Testis (tissue), 2 donors: ENCODE measurements at regions not wholly inside any gene's neighbourhood (a gene's known extent, or its start where the extent isn't known, plus 50 kb on each side); places are given as distances from the start of the nearest gene placed in this dataset.

Experiments
- DNase-seq: peaks from one replicate; pipeline ENCODE4 v3.0.0-alpha.2; 2019
- H3K27ac ChIP-seq, 2 donors: fragments of 200-600 bp; sonication (generic); one replicate each; pipeline ENCODE4 v1.5.1; 2019
- H3K27me3 ChIP-seq: fragments of 200-600 bp; sonication (generic); one replicate; pipeline ENCODE4 v1.5.1; 2019
- H3K36me3 ChIP-seq: fragments of 200-600 bp; sonication (generic); one replicate; pipeline ENCODE4 v1.5.1; 2017; ENCODE audit warnings: low read depth; ENCODE audit errors: missing control alignments
- H3K4me1 ChIP-seq: fragments of 200-600 bp; sonication (generic); one replicate; pipeline ENCODE4 v1.5.1; 2019
- H3K4me3 ChIP-seq, 2 donors: fragments of 200-600 bp; sonication (generic); one replicate each; pipeline ENCODE4 v1.5.1; 2017 to 2019
- H3K9me3 ChIP-seq: fragments of 200-600 bp; sonication (generic); one replicate; pipeline ENCODE4 v1.5.1; 2017
- CTCF ChIP-seq, 3 experiments: fragments of 450-650 bp in 2 of 3; fragments of 200-600 bp in 1 of 3; sonication (generic) in 1 of 3; IDR thresholded peaks; one replicate each; pipeline ENCODE4 v1.5.1; 2016 to 2019; ENCODE audit warnings: antibody characterized with exemption in 3 of 3, mild to moderate bottlenecking in 2 of 3, moderate library complexity in 1 of 3
- POLR2A ChIP-seq: fragments of 450-650 bp; IDR thresholded peaks from one replicate; pipeline ENCODE4 v1.6.1; 2017; ENCODE audit warnings: antibody characterized with exemption, mild to moderate bottlenecking, moderate library complexity
- WGBS, 2 donors: methylation state at CpG; one replicate each; pipeline ENCODE4 v1.1.5; 2018; 5-methylcytosine and 5-hydroxymethylcytosine counted together
- intact Hi-C: fragments of 100-400 bp; cut with DNase I; formaldehyde crosslinking; loops from one replicate; pipeline ENCODE4 v1.15.1; 2023; ENCODE audit warnings: low total_unique reads

- intact Hi-C loops, result no loop called here
Observed at GRCh38 chr14:97282210-97283004, 485.2 kb downstream of the VRK1 start.

GRCh38 chr14:97283005-97283403 is 485.8 kb downstream of the VRK1 start:
- no peaks in the 10 kb centered on the region for H3K4me1 ChIP-seq
- no peak overlapping the region for H3K4me3 ChIP-seq
- H3K27ac ChIP-seq, result no peak overlapping the region
- no peaks in the 10 kb centered on the region for H3K36me3 ChIP-seq
- no peaks in the 10 kb centered on the region for H3K9me3 ChIP-seq
- no peak for TF ChIP-seq CTCF (IDR thresholded peaks at IDR 0.05)
- TF ChIP-seq POLR2A, result no peak
- no peaks in the 10 kb centered on the region for H3K27me3 ChIP-seq
- intact Hi-C loops, result no loop called here
- DNase-seq, result no peak
- 65 to 78% methylated on average over 9 of the region's 9 CpGs for WGBS, 2 donors

More at GRCh38 chr14:97282210-97283004, 485.2 kb downstream of the VRK1 start:
- no peaks in the 10 kb centered on the region for H3K36me3 ChIP-seq
- H3K27ac ChIP-seq, result no peak overlapping the region
- H3K9me3 ChIP-seq, result no peaks in the 10 kb centered on the region
- DNase-seq, result no peak
- H3K4me1 ChIP-seq, result no peaks in the 10 kb centered on the region
- no peak overlapping the region for H3K4me3 ChIP-seq
- no peaks in the 10 kb centered on the region for H3K27me3 ChIP-seq
- 83 to 88% methylated on average over 7 of the region's 7 CpGs for WGBS, 2 donors
- no peak for TF ChIP-seq CTCF (IDR thresholded peaks at IDR 0.05)
- TF ChIP-seq POLR2A, result no peak

GRCh38 chr14:97283426-97283825 is 486.2 kb downstream of the VRK1 start:
- intact Hi-C loops, result no loop called here
- DNase-seq, result no peak
- Histone ChIP-seq H3K9me3 (no peaks in the 10 kb centered on the region), H3K27ac (no peak overlapping the region), H3K27me3 (no peaks in the 10 kb centered on the region), H3K4me3 (no peak overlapping the region), H3K4me1 (no peaks in the 10 kb centered on the region), H3K36me3 (no peaks in the 10 kb centered on the region)
- WGBS, 2 donors, result 49 to 53% methylated on average over 8 of the region's 8 CpGs
- TF ChIP-seq POLR2A (no peak), CTCF (IDR thresholded peaks at IDR 0.05) (no peak)

GRCh38 chr14:97283841-97284240 is 486.7 kb downstream of the VRK1 start:
- Histone ChIP-seq H3K4me1 (no peaks in the 10 kb centered on the region), H3K9me3 (no peaks in the 10 kb centered on the region), H3K4me3 (no peak overlapping the region), H3K36me3 (no peaks in the 10 kb centered on the region), H3K27ac (no peak overlapping the region), H3K27me3 (no peaks in the 10 kb centered on the region)
- no peak for DNase-seq
- 64 to 74% methylated on average over 6 of the region's 6 CpGs for WGBS, 2 donors
- TF ChIP-seq CTCF (IDR thresholded peaks at IDR 0.05) (no peak), POLR2A (no peak)
- intact Hi-C loops, result no loop called here

- H3K36me3 ChIP-seq, result no peaks in the 10 kb centered on the region
- H3K9me3 ChIP-seq, result no peaks in the 10 kb centered on the region
- 65 to 83% methylated on average over 1 of the region's 1 CpG for WGBS, 2 donors
- no peak overlapping the region for H3K4me3 ChIP-seq
- no peak for TF ChIP-seq CTCF (IDR thresholded peaks at IDR 0.05)
- no peak for TF ChIP-seq POLR2A
- intact Hi-C loops, result no loop called here
- no peak overlapping the region for H3K27ac ChIP-seq
- H3K4me1 ChIP-seq, result no peaks in the 10 kb centered on the region
- DNase-seq, result no peak
- H3K27me3 ChIP-seq, result no peaks in the 10 kb centered on the region
Observed at GRCh38 chr14:97287956-97288355, 490.8 kb downstream of the VRK1 start.
